ENCODE measurements at regions not wholly inside any gene's neighbourhood (a gene's known extent, or its start where the extent isn't known, plus 50 kb on each side); places are given as distances from the start of the nearest gene placed in this dataset.

- TF ChIP-seq POLR2AphosphoS5 (IDR thresholded peaks at IDR 0.05; ENCODE audit: low read depth), result no peak
- TF ChIP-seq, protein P1, sequence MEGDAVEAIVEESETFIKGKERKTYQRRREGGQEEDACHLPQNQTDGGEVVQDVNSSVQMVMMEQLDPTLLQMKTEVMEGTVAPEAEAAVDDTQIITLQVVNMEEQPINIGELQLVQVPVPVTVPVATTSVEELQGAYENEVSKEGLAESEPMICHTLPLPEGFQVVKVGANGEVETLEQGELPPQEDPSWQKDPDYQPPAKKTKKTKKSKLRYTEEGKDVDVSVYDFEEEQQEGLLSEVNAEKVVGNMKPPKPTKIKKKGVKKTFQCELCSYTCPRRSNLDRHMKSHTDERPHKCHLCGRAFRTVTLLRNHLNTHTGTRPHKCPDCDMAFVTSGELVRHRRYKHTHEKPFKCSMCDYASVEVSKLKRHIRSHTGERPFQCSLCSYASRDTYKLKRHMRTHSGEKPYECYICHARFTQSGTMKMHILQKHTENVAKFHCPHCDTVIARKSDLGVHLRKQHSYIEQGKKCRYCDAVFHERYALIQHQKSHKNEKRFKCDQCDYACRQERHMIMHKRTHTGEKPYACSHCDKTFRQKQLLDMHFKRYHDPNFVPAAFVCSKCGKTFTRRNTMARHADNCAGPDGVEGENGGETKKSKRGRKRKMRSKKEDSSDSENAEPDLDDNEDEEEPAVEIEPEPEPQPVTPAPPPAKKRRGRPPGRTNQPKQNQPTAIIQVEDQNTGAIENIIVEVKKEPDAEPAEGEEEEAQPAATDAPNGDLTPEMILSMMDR (IDR thresholded peaks at IDR 0.05; ENCODE audit: insufficient read depth, low read length), result no peak
These were observed 371.6 kb downstream of the PRDM2 start for GRCh38 chr1:14071581-14071980.
